Activated naive CD4-positive, alpha-beta T cell treated with anti-CD3 and anti-CD28 coated beads for 36 hours (primary cell): ENCODE measurements at regions not wholly inside any gene's neighbourhood (a gene's known extent, or its start where the extent isn't known, plus 50 kb on each side); places are given as distances from the start of the nearest gene placed in this dataset.
"Not testable (repeated sequence)": the region's sequence is repeated elsewhere in the genome, so short reads cannot be mapped to it uniquely, and the experiment has no call there.

Experiments
- CTCF ChIA-PET: fragments of 350-600 bp; sonication (Branson Sonifier 250); formaldehyde crosslinking; loops from one replicate; lab custom pipeline; 2021; ENCODE audit warnings: antibody characterized with exemption; lab: Charles Lee
- DNase-seq: peaks from one replicate; pipeline ENCODE4 v3.0.0-alpha.2; 2020
- H3K27ac Mint-ChIP-seq: one replicate; pipeline ENCODE4 v1.8.0; 2021; ENCODE audit warnings: mild to moderate bottlenecking, mixed read lengths
- H3K27me3 Mint-ChIP-seq: one replicate; pipeline ENCODE4 v1.8.0; 2021; ENCODE audit warnings: low read depth, mixed read lengths
- H3K36me3 Mint-ChIP-seq: one replicate; pipeline ENCODE4 v1.8.0; 2021; ENCODE audit warnings: low read depth, mixed read lengths
- H3K4me1 Mint-ChIP-seq: one replicate; pipeline ENCODE4 v1.8.0; 2021; ENCODE audit warnings: low read depth, mixed read lengths
- H3K4me3 Mint-ChIP-seq: one replicate; pipeline ENCODE4 v1.8.0; 2021; ENCODE audit warnings: mild to moderate bottlenecking, moderate library complexity, mixed read lengths
- H3K9me3 Mint-ChIP-seq: one replicate; pipeline ENCODE4 v1.8.0; 2021; ENCODE audit warnings: mixed read lengths
- intact Hi-C: fragments of 100-400 bp; cut with micrococcal nuclease; formaldehyde crosslinking; loops from one replicate; pipeline ENCODE4 v1.15.1; 2023

- Mint-ChIP-seq H3K27ac (no peak overlapping the region), H3K4me3 (no peak overlapping the region), H3K4me1 (no peaks in the 10 kb centered on the region), H3K9me3 (no peaks in the 10 kb centered on the region), H3K36me3 (no peaks in the 10 kb centered on the region), H3K27me3 (no peaks in the 10 kb centered on the region)
- CTCF ChIA-PET: no interaction called here
- intact Hi-C loops: no loop called here
- DNase-seq: no peak
These were observed 419.4 kb downstream of the ISL1 start for GRCh38 chr5:51802551-51803184.

- CTCF ChIA-PET: no interaction called here
- Mint-ChIP-seq H3K27me3 (no peaks in the 10 kb centered on the region), H3K4me3 (no peak overlapping the region), H3K9me3 (peaks cover 1% of the 10 kb centered on the region), H3K36me3 (no peaks in the 10 kb centered on the region), H3K4me1 (no peaks in the 10 kb centered on the region), H3K27ac (no peak overlapping the region)
- DNase-seq: no peak
- intact Hi-C loops: no loop called here
These were observed 423.4 kb downstream of the ISL1 start for GRCh38 chr5:51806677-51807076.

GRCh38 chr5:51810592-51810991 lies 427.3 kb downstream of the ISL1 start:
- intact Hi-C loops: no loop called here
- no peaks in the 10 kb centered on the region for H3K36me3 Mint-ChIP-seq
- H3K4me1 Mint-ChIP-seq: no peaks in the 10 kb centered on the region
- H3K9me3 Mint-ChIP-seq: peaks cover 4% of the 10 kb centered on the region
- no peak overlapping the region for H3K27ac Mint-ChIP-seq
- no peak for DNase-seq
- CTCF ChIA-PET: no interaction called here
- H3K4me3 Mint-ChIP-seq: no peak overlapping the region
- no peaks in the 10 kb centered on the region for H3K27me3 Mint-ChIP-seq

- Mint-ChIP-seq H3K27ac (no peak overlapping the region), H3K27me3 (no peaks in the 10 kb centered on the region), H3K9me3 (peaks cover 4% of the 10 kb centered on the region), H3K4me3 (no peak overlapping the region), H3K36me3 (no peaks in the 10 kb centered on the region), H3K4me1 (no peaks in the 10 kb centered on the region)
- CTCF ChIA-PET: no interaction called here
- no peak for DNase-seq
- intact Hi-C loops: no loop called here
These were observed 428.7 kb downstream of the ISL1 start for GRCh38 chr5:51811883-51812471.

- H3K9me3 Mint-ChIP-seq, H3K4me3 Mint-ChIP-seq, DNase-seq, H3K4me1 Mint-ChIP-seq, CTCF ChIA-PET, H3K36me3 Mint-ChIP-seq, H3K27ac Mint-ChIP-seq, H3K27me3 Mint-ChIP-seq, intact Hi-C loops: not testable (repeated sequence)
These were observed 431.6 kb downstream of the ISL1 start for GRCh38 chr5:51814817-51815216.

- H3K27ac Mint-ChIP-seq: no peak overlapping the region
These were observed 433.2 kb downstream of the ISL1 start for GRCh38 chr5:51816427-51816826.

GRCh38 chr5:51821697-51822096 lies 438.4 kb downstream of the ISL1 start:
- Mint-ChIP-seq H3K9me3 (no peaks in the 10 kb centered on the region), H3K4me1 (no peaks in the 10 kb centered on the region), H3K4me3 (no peak overlapping the region), H3K27me3 (no peaks in the 10 kb centered on the region), H3K27ac (no peak overlapping the region), H3K36me3 (no peaks in the 10 kb centered on the region)
- intact Hi-C loops: no loop called here
- no peak for DNase-seq
- CTCF ChIA-PET: no interaction called here

More at GRCh38 chr5:51816427-51816826, 433.2 kb downstream of the ISL1 start:
- DNase-seq: no peak
- Mint-ChIP-seq H3K4me1 (no peaks in the 10 kb centered on the region), H3K4me3 (no peak overlapping the region), H3K27me3 (no peaks in the 10 kb centered on the region), H3K36me3 (no peaks in the 10 kb centered on the region), H3K9me3 (peaks cover 2% of the 10 kb centered on the region)
- CTCF ChIA-PET: no interaction called here
- intact Hi-C loops: no loop called here

GRCh38 chr5:51829230-51829629 lies 446.0 kb downstream of the ISL1 start:
- H3K27ac Mint-ChIP-seq: no peak overlapping the region
- H3K9me3 Mint-ChIP-seq: no peaks in the 10 kb centered on the region
- CTCF ChIA-PET: no interaction called here
- H3K36me3 Mint-ChIP-seq: no peaks in the 10 kb centered on the region
- intact Hi-C loops: no loop called here
- no peaks in the 10 kb centered on the region for H3K4me1 Mint-ChIP-seq
- no peak overlapping the region for H3K4me3 Mint-ChIP-seq
- no peaks in the 10 kb centered on the region for H3K27me3 Mint-ChIP-seq
- no peak for DNase-seq

- Mint-ChIP-seq H3K4me1 (no peaks in the 10 kb centered on the region), H3K36me3 (no peaks in the 10 kb centered on the region), H3K27ac (no peak overlapping the region), H3K9me3 (no peaks in the 10 kb centered on the region), H3K4me3 (no peak overlapping the region), H3K27me3 (no peaks in the 10 kb centered on the region)
- DNase-seq: no peak
- CTCF ChIA-PET: no interaction called here
- intact Hi-C loops: no loop called here
These were observed 446.4 kb downstream of the ISL1 start for GRCh38 chr5:51829691-51830090.

GRCh38 chr5:51832934-51833470 lies 449.8 kb downstream of the ISL1 start:
- H3K27ac Mint-ChIP-seq: no peak overlapping the region
- intact Hi-C loops: no loop called here
- CTCF ChIA-PET: no interaction called here
- H3K36me3 Mint-ChIP-seq: no peaks in the 10 kb centered on the region
- no peak for DNase-seq
- no peaks in the 10 kb centered on the region for H3K4me1 Mint-ChIP-seq
- no peaks in the 10 kb centered on the region for H3K27me3 Mint-ChIP-seq
- H3K9me3 Mint-ChIP-seq: no peaks in the 10 kb centered on the region
- no peak overlapping the region for H3K4me3 Mint-ChIP-seq

GRCh38 chr5:51838459-51838858 lies 455.2 kb downstream of the ISL1 start:
- H3K9me3 Mint-ChIP-seq: peaks cover 3% of the 10 kb centered on the region
- no peak for DNase-seq
- no peak overlapping the region for H3K4me3 Mint-ChIP-seq
- no peaks in the 10 kb centered on the region for H3K4me1 Mint-ChIP-seq
- no peaks in the 10 kb centered on the region for H3K36me3 Mint-ChIP-seq
- H3K27me3 Mint-ChIP-seq: no peaks in the 10 kb centered on the region
- intact Hi-C loops: no loop called here
- CTCF ChIA-PET: no interaction called here
- H3K27ac Mint-ChIP-seq: no peak overlapping the region

- CTCF ChIA-PET: no interaction called here
- intact Hi-C loops: no loop called here
- Mint-ChIP-seq H3K27me3 (no peaks in the 10 kb centered on the region), H3K4me1 (no peaks in the 10 kb centered on the region), H3K36me3 (no peaks in the 10 kb centered on the region), H3K9me3 (peaks cover 3% of the 10 kb centered on the region), H3K4me3 (no peak overlapping the region), H3K27ac (no peak overlapping the region)
- no peak for DNase-seq
These were observed 460.6 kb downstream of the ISL1 start for GRCh38 chr5:51843893-51844292.

GRCh38 chr5:51846015-51846414 lies 462.8 kb downstream of the ISL1 start:
- Mint-ChIP-seq H3K36me3 (no peaks in the 10 kb centered on the region), H3K4me3 (no peak overlapping the region), H3K27me3 (no peaks in the 10 kb centered on the region), H3K27ac (no peak overlapping the region), H3K4me1 (no peaks in the 10 kb centered on the region), H3K9me3 (peaks cover 3% of the 10 kb centered on the region)
- intact Hi-C loops: no loop called here
- CTCF ChIA-PET: interaction anchor here (0.5 kb wide), 1 partner anchor 17 kb away, joined by 3 read pairs; no protein-coding TSS in a partner anchor
- DNase-seq: no peak
